ENCODE measurements at regions not wholly inside any gene's neighbourhood (a gene's known extent, or its start where the extent isn't known, plus 50 kb on each side); places are given as distances from the start of the nearest gene placed in this dataset.
A peak's percentile ranks its signal among the peaks of the same experiment; 100 is the strongest.

DNA sequence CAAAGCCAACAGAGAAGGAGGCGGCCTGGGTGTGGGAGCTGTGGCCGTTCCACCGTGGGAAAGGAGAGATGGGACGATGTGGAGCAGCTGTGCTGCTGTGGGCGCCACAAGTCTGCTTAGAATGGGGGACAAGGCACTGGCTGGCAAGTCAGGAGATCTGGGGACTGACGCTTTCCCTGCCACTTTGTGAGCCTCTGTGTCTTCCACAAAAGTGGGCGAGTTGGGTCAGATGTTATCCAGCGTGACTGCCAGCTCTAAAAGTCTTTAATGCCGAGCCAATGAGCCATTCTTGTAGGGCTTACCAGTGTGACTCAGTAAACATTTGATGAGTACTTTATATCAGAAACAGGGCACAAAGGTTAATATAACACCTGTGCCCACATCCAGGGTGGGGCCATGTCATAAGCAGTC lies 113.6 kb upstream of the MGAT5 start:
- no peak for DNase-seq (ENCODE audit: low read depth in 2 of 2)

- DNase-seq (ENCODE audit: low read depth in 2 of 2), result no peak
Measured at GRCh38 chr2:134141598-134142340, 112.1 kb upstream of the MGAT5 start.

DNA sequence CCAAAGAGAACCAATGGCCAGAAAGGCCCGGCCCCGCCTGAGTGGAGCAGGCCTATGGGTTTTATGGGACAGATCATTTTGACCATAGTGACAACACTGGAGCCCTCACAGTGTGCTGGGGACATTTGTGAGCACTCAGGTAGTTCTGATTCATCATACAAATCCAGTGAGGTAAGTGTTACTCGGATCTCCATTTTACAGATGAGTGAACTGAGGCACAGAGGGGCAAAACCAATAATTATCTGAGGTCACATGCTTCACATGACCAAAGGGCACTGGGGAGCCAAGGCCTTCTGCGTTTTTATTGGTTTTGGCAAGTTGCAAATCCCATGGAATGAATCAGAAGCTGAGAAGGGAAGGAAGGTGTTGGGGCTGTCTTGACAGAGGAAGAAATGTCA lies 111.5 kb upstream of the MGAT5 start:
- peak in 1 of 2 donors; percentile 56 for DNase-seq (ENCODE audit: low read depth in 2 of 2)

- DNase-seq (ENCODE audit: low read depth in 2 of 2), result peak in 1 of 2 donors; percentile 71
Measured at GRCh38 chr2:134142903-134143302, 111.0 kb upstream of the MGAT5 start.

DNA sequence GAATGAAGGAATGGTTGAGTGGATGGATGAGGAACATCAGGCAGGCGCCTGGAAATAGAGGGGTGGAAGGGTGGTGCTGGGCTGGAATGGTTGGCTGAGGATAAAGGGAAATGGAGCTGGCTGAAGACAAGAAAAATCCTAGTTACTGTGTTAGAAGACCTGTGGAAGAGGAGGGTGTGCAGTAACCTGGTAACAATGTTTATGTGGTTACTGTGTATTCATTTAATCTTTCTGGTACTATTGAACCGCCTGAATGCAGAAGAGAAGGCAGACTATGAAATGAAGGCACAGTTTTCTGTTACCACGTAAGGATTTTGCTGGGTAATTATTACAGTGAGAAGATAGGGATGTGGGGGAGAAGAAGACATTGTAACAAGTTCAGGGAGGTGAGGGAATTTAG lies 110.3 kb upstream of the MGAT5 start:
- DNase-seq (ENCODE audit: low read depth in 2 of 2), result no peak

DNA sequence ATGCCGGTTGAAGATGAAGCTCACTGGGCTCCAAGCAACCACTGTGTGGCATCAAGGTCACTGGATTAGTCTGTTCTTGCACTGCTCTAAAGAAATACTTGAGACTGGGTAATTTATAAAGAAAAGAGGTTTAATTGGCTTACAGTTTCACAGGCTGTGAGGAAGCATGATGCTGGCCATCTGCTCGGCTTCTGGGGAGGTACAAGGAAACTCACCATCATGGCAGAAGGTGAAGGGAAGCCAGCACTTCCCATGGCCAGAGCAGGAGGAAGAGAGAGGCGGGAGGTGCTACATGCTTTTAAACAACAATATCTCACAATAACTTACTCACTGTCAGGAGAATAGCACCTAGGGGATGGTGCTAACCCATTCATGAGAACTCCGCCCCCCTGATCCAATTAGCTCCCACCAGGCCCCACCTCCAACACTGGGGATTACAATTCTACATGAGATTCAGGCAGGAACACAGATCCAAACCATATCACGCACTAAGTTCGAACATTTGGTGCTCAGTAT lies 109.7 kb upstream of the MGAT5 start:
- DNase-seq (ENCODE audit: low read depth in 2 of 2), result no peak

GRCh38 chr2:134144651-134145050 lies 109.2 kb upstream of the MGAT5 start:
- DNase-seq (ENCODE audit: low read depth in 2 of 2), result no peak

- DNase-seq (ENCODE audit: low read depth in 2 of 2), result no peak
Measured at GRCh38 chr2:134145519-134145918, 108.4 kb upstream of the MGAT5 start.

DNA sequence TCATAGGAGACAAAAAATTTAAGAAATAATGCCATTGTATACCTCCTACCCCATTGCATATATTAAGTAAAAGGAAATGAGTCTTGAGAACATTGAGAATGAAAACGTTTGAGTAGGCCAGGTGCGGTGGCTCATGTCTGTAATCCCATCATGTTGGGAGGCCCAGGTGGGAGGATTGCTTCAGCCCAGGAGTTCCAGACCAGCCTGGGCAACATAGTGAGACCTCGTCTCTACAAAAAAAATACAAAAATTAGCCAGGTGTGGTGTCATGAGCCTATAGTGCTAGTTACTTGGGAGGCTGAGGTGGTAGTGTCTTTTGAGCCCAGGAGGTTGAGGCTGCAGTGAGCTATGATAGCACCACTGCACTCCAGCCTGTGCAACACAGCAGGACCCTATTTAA lies 107.7 kb upstream of the MGAT5 start:
- no peak for DNase-seq (ENCODE audit: low read depth in 2 of 2)

GRCh38 chr2:134146620-134147019 lies 107.3 kb upstream of the MGAT5 start:
- no peak for DNase-seq (ENCODE audit: low read depth in 2 of 2)

- no peak for DNase-seq (ENCODE audit: low read depth in 2 of 2)
Measured at GRCh38 chr2:134148172-134148571, 105.7 kb upstream of the MGAT5 start.

GRCh38 chr2:134148843-134149472 lies 104.9 kb upstream of the MGAT5 start:
- DNase-seq (ENCODE audit: low read depth in 2 of 2), result no peak

DNA sequence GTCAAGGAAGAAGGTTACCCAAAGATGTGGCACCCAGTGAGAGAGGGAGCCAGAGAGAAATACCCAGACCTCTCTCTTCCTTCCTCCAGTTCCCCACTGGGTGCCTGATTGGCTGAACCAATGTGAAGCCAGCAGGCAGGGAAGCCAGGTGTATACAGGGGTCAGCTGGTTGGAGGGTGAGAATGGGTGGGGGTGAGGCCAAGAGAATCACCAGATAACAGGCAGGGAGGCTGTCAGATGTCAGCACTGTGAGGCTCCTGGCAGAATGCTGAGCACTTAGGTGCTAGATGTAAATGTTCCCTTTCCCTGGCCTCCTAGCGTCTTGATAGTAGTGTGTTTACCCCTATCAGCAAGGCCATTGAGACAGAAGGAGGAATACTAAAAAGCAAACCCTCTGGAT lies 104.0 kb upstream of the MGAT5 start:
- no peak for DNase-seq (ENCODE audit: low read depth in 2 of 2)

DNA sequence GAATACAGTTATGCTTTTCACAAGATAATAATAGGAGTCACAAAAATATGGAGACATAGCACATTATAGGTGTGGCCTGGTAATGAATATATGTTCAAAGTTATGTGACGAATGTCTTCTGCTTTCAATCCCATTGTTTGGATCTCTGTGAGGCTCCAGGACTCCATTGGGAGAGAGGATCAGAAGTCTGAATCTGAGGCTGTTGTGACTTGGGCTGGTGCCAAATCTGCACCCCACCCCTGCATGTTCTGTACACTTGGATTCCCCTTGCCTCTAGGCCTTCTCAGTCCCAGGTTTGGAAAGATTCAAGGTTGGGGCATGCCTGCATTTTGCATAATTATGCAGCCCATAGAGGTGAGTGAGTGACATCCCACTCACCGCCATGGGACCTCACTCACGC lies 103.1 kb upstream of the MGAT5 start:
- DNase-seq (ENCODE audit: low read depth in 2 of 2), result no peak

DNA sequence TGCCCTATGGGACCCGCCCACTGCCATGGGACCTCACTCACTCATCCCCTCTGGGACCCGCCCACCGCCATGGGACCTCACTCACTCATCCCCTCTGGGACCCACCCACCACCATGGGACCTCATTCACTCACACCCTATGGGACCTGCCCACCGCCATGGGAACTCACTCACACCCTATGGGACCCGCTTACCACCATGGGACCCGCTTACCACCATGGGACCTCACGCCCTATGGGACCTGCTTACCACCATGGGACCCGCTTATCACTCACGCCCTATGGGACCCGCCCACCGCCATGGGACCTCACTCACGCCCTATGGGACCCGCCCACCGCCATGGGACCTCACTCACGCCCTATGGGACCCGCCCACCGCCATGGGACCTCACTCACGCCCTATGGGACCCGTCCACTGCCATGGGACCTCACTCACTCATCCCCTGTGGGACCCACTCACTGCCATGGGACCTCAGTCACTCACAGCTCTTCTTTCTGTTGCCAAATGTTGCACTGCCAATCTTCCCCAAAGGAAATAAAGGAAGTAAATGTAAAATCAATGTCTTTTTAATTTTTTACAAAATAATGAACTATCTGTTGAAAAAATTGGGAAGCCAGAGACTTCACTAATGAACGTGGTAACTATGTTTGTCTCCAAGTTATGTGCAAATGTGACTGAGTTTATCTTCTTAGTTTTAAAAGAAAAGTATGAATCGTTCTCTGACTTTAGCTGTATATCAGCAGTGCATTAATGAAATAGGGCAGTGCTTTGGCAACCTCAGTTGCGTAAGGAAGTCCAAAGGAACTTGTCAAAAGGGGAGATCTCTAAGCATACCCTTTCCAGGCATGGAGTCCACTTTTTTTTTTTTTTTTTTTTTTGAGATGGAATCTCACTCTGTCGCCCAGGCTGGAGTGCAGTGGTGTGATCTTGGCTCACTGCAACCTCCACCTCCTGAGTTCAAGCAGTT lies 101.5 kb upstream of the MGAT5 start:
- no peak for DNase-seq (ENCODE audit: low read depth in 2 of 2)

- no peak for DNase-seq (ENCODE audit: low read depth in 2 of 2)
Measured at GRCh38 chr2:134153294-134153880, 100.5 kb upstream of the MGAT5 start.

- peak; percentile 31 to 67 for DNase-seq (ENCODE audit: low read depth in 2 of 2)
Measured at GRCh38 chr2:134154246-134154645, 99.6 kb upstream of the MGAT5 start.

DNA sequence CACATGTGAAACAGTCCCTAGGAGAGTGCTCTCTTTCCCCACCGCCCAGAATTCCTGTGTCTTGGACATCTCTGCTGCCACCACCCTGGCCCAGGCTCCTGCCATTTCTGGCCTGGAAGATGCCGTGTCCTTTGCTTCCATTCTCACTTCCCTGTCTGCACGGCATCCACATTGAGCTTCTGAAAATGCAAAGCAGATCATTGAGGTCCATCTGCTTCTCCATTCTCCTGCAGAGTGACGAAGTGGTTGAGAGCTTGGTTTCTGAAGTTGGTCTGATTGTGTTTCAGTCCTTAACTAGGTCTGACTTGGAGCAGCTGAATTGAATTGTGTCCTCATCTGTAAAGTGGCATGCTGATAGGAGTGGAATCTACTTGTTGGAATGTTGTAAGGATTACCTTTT lies 98.7 kb upstream of the MGAT5 start:
- no peak for DNase-seq (ENCODE audit: low read depth in 2 of 2)

DNA sequence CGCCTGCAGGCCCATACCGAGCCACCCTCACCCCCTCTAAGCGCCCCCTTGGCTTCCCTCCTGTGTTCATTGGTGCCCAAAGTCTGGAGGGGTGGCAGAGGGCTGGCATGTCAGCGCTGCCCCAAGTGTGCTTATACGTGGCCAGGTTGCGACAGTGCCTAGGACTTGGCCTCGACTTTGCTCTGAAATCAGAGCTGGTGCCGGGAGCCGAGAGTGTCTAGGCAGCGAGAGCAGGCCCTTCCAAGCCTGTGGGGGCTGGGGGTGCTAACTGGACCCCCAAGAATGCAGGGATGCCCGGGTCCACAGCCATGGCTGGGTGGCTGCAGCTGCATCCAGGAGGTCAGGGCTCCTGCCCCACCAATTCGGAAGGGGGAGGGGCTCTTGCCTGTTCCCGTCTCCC lies 95.6 kb upstream of the MGAT5 start:
- DNase-seq (ENCODE audit: low read depth in 2 of 2), result no peak

DNA sequence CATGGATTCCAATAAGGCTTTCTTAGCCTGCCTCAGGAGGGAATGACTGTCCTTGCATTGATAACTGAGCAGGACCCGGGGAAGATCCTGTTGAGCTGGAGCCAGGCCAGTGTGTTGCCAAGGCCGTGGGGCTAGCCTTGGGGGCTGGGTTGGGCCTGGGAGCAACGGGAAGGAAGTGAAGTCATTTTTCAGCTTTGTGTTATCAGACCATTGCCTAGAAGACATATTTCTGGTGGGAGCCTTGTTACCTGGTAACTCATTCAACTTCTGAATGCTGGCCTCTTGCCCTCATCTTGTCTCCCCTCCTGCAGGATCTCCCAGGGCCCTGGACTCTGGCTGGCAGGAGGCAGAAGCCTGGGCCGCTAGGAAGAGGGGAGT lies 92.7 kb upstream of the MGAT5 start:
- DNase-seq (ENCODE audit: low read depth in 2 of 2), result peak; percentile 12 to 82

GRCh38 chr2:134163336-134163735 lies 90.5 kb upstream of the MGAT5 start:
- no peak for DNase-seq (ENCODE audit: low read depth in 2 of 2)

DNA sequence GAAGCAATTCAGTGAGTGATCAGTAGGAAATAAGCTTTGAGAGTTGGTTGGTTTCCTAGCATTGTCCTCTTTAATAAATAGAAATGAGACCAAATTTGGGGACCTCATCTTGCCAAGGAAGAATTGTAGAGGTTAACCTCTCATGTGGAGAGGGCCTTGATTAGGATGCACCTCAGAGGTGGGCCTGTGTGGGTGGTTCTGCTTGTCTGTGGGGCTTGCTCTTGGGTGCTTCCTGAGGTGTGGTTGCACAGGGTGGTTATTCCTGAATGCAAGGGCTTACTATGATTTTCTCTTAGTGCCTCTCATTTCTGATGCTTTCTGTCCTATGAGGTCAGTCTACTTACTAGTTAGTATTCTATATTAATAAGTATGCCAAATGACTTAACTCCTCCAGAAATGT lies 89.6 kb upstream of the MGAT5 start:
- no peak for DNase-seq (ENCODE audit: low read depth in 2 of 2)

All from dermis microvascular lymphatic vessel endothelial cell (primary cell).